Breast epithelium (tissue), 4 donors: ENCODE measurements at regions not wholly inside any gene's neighbourhood (a gene's known extent, or its start where the extent isn't known, plus 50 kb on each side); places are given as distances from the start of the nearest gene placed in this dataset.

Experiments
- DNase-seq, 2 donors: peaks; one replicate each; pipeline ENCODE4 v3.0.0-alpha.2; 2019; ENCODE audit warnings: low spot score in 2 of 2
- H3K27ac ChIP-seq, 2 donors: fragments of 200-600 bp; sonication (generic) in 1 of 2; one replicate each; pipeline ENCODE4 v1.5.1; 2016 to 2019; ENCODE audit warnings: mild to moderate bottlenecking in 1 of 2
- H3K27me3 ChIP-seq, 2 donors: fragments of 200-600 bp; sonication (generic) in 1 of 2; one replicate each; pipeline versions ENCODE4 v1.5.1 to v1.6.0; 2017 to 2019; ENCODE audit warnings: control low read depth in 1 of 2, mild to moderate bottlenecking in 1 of 2
- H3K36me3 ChIP-seq: fragments of 200-600 bp; one replicate; pipeline ENCODE4 v1.5.1; 2019
- H3K4me1 ChIP-seq, 2 donors: fragments of 200-600 bp; sonication (generic); one replicate each; pipeline ENCODE4 v1.5.1; 2016 to 2019; ENCODE audit warnings: control low read depth in 1 of 2
- H3K4me3 ChIP-seq, 3 donors: fragments of 200-600 bp; sonication (generic); 1 replicate in 2 of 3; 2 replicates in 1 of 3; pipeline ENCODE4 v1.5.1; 2016 to 2019; ENCODE audit warnings: mild to moderate bottlenecking in 3 of 3, moderate library complexity in 2 of 3
- H3K9me3 ChIP-seq, 2 donors: fragments of 200-600 bp; sonication (generic) in 1 of 2; one replicate each; pipeline ENCODE4 v1.5.1; 2016 to 2019; ENCODE audit warnings: control low read depth in 1 of 2
- POLR2A ChIP-seq: fragments of 450-650 bp; IDR thresholded peaks from one replicate; pipeline ENCODE4 v1.6.1; 2016; ENCODE audit warnings: antibody characterized with exemption, mild to moderate bottlenecking, moderate library complexity
- POLR2AphosphoS5 ChIP-seq, 3 donors: sonication (generic); formaldehyde crosslinking; IDR thresholded peaks; one replicate each; pipeline ENCODE4 v1.6.1; 2017; ENCODE audit warnings: antibody characterized with exemption in 3 of 3
- intact Hi-C: fragments of 100-400 bp; cut with DNase I; formaldehyde crosslinking; loops from one replicate; pipeline ENCODE4 v1.15.1; 2023; ENCODE audit warnings: low total_unique reads
- TF ChIP-seq, protein P1 (sequence below), 3 donors: fragments of 450-650 bp; IDR thresholded peaks; one replicate each; pipeline ENCODE4 v1.5.1; 2016 to 2017; ENCODE audit warnings: antibody characterized with exemption in 3 of 3, mild to moderate bottlenecking in 3 of 3, moderate library complexity in 3 of 3

DNA sequence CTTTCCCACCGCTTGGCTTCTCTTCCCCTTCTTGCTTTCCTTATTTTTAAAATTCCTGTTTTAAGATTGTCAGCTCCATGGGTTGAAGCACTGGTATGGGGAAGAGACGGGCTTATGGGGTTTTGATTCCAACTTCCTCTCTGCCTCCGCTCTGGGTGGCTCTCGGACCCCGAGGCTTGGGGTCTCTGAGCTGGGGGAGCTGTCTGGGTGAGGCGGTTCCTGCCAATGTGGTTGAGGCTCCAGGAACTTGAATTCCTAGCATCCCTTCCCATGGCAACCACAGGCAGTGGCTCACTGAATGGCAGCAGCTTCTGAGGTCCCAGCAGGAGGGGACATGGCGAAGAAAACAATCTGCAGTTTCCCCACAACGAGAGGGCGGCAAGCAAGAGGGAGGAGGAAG lies 83.1 kb upstream of the C1orf174 start:
- no peak overlapping the region for H3K4me3 ChIP-seq
- no peaks in the 10 kb centered on the region for H3K36me3 ChIP-seq
- TF ChIP-seq, protein P1, sequence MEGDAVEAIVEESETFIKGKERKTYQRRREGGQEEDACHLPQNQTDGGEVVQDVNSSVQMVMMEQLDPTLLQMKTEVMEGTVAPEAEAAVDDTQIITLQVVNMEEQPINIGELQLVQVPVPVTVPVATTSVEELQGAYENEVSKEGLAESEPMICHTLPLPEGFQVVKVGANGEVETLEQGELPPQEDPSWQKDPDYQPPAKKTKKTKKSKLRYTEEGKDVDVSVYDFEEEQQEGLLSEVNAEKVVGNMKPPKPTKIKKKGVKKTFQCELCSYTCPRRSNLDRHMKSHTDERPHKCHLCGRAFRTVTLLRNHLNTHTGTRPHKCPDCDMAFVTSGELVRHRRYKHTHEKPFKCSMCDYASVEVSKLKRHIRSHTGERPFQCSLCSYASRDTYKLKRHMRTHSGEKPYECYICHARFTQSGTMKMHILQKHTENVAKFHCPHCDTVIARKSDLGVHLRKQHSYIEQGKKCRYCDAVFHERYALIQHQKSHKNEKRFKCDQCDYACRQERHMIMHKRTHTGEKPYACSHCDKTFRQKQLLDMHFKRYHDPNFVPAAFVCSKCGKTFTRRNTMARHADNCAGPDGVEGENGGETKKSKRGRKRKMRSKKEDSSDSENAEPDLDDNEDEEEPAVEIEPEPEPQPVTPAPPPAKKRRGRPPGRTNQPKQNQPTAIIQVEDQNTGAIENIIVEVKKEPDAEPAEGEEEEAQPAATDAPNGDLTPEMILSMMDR (IDR thresholded peaks at IDR 0.05): no peak
- TF ChIP-seq POLR2A (no peak), POLR2AphosphoS5 (IDR thresholded peaks at IDR 0.05) (no peak)
- no peaks in the 10 kb centered on the region for H3K4me1 ChIP-seq
- no peak overlapping the region for H3K27ac ChIP-seq
- peaks cover 0 to 11% of the 10 kb centered on the region in 2 donors for H3K27me3 ChIP-seq
- no peak for DNase-seq
- no peaks in the 10 kb centered on the region for H3K9me3 ChIP-seq
- intact Hi-C loops: no loop called here

DNA sequence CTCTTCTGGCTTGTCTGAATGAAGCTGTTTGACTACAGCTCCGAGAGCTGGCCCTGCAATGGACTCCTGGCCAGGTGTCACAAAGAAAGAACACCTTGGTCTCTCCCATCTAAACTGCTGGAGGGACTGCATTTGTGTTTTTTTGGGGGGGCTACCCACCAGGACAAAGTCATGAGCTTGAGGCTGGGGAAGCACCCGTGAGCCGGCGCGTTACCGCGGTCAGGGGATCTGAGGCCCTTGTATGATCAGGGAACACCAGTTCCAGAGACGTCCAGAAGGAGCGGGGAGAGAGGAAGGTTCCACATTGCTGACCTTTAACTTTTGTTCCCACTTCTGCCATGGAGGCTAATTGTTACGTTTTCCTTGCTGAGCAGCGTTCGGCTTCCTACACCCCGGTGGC lies 84.5 kb upstream of the C1orf174 start:
- Histone ChIP-seq H3K27ac (no peak overlapping the region), H3K4me3 (no peak overlapping the region), H3K4me1 (no peaks in the 10 kb centered on the region), H3K9me3 (no peaks in the 10 kb centered on the region), H3K27me3 (peaks cover 0 to 11% of the 10 kb centered on the region in 2 donors), H3K36me3 (no peaks in the 10 kb centered on the region)
- TF ChIP-seq POLR2A: no peak
- TF ChIP-seq POLR2AphosphoS5 (IDR thresholded peaks at IDR 0.05): no peak
- TF ChIP-seq, protein P1 (IDR thresholded peaks at IDR 0.05): no peak
- intact Hi-C loops: no loop called here
- no peak for DNase-seq

DNA sequence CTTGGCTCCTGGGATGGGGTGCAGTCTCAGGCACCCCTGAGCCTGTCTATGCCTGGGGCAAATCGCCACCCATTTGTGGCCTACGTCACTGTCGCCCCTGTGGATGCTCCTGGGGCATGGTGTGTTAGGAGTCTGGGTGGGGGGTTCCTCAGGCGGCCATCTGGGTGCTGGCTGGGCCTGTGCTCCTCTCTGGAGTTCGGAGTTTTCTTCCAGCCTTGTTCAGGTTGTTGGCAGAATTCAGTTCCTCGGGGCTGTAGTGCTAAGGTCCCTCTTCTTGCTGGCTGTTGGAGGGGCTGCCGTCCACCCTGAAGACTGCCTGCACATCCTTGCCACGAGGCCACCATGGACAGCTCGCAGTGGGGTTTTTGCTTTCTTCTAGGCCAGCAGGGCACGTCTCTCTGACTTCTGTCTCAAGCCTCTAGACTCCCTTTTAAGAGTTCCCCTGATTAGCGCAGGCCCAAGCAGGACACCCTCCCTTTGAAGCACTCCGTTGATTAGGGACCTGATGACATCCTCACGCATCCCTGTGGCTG lies 86.7 kb upstream of the C1orf174 start:
- TF ChIP-seq POLR2A: no peak
- Histone ChIP-seq H3K4me3 (no peak overlapping the region), H3K36me3 (no peaks in the 10 kb centered on the region), H3K27ac (no peak overlapping the region), H3K27me3 (peaks cover 0 to 10% of the 10 kb centered on the region in 2 donors), H3K9me3 (peaks cover 0 to 8% of the 10 kb centered on the region in 2 donors), H3K4me1 (no peaks in the 10 kb centered on the region)
- no peak for DNase-seq
- intact Hi-C loops: no loop called here

DNA sequence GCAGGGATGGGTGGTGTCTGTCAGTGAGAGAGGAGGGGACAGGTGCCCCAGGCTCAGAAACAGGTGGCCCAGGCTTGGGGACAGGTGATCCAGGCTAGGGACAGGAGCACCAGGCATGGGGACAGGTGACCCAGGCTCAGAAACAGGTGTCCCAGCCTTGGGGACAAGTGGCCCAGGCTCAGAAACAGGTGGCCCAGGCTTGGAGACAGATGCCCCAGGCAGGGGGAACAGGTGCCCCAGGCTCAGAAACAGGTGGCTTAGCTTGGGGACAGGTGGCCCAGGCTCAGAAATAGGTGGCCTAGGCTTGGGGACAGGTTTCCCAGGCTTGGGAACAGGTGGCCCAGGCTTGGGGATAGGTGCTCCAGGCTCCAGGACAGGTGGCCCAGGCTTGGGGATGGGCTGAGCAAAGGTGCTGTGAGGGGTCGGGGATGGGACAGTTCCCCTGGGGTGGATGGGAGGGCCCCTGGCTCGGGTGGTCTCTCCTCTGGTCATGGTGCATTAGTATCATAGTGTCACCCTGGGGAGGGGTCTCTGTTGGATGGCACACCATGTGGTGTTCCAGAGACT lies 87.7 kb upstream of the C1orf174 start:
- DNase-seq: no peak

DNA sequence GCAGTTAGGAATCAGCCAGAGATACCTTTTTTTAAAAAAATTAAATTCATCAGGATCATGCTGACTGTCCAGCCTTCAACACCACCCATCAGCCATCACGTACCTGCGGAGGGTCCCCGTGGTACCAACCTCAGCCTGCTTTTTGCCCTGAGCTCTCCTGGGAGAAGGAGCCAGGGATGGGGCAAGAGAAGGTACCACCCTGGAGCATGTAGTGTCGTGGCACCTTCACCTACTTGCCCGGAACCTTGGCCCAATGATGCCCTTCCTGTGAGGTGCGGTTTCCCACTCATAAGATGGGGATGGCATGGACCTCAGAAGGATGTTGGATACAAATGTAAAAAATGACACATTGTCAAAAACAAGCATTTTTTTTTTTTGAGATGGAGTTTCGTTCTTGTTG lies 88.4 kb upstream of the C1orf174 start:
- intact Hi-C loops: no loop called here
- Histone ChIP-seq H3K27me3 (peaks cover 0 to 3% of the 10 kb centered on the region in 2 donors), H3K36me3 (no peaks in the 10 kb centered on the region), H3K4me1 (no peaks in the 10 kb centered on the region), H3K9me3 (peaks cover 0 to 8% of the 10 kb centered on the region in 2 donors), H3K27ac (no peak overlapping the region), H3K4me3 (no peak overlapping the region)
- TF ChIP-seq, protein P1 (IDR thresholded peaks at IDR 0.05): no peak
- TF ChIP-seq POLR2AphosphoS5 (IDR thresholded peaks at IDR 0.05) (no peak), POLR2A (no peak)
- DNase-seq: no peak

More for the DNA sequence above, 87.7 kb upstream of the C1orf174 start:
- Histone ChIP-seq H3K27me3 (peaks cover 0 to 3% of the 10 kb centered on the region in 2 donors), H3K4me1 (no peaks in the 10 kb centered on the region), H3K9me3 (peaks cover 0 to 8% of the 10 kb centered on the region in 2 donors), H3K27ac (no peak overlapping the region), H3K36me3 (no peaks in the 10 kb centered on the region), H3K4me3 (no peak overlapping the region)
- TF ChIP-seq POLR2A (no peak), POLR2AphosphoS5 (IDR thresholded peaks at IDR 0.05) (no peak)
- TF ChIP-seq, protein P1 (IDR thresholded peaks at IDR 0.05): no peak
- intact Hi-C loops: no loop called here
